MV-4-11 (cell line): ENCODE measurements at regions not wholly inside any gene's neighbourhood (a gene's known extent, or its start where the extent isn't known, plus 50 kb on each side); places are given as distances from the start of the nearest gene placed in this dataset.
"Not testable (repeated sequence)": the region's sequence is repeated elsewhere in the genome, so short reads cannot be mapped to it uniquely, and the experiment has no call there.

ENCODE experiments used
- DNase-seq: peaks from one replicate; lab custom pipeline; 2025; lab: John Stamatoyannopoulos, UW

DNA sequence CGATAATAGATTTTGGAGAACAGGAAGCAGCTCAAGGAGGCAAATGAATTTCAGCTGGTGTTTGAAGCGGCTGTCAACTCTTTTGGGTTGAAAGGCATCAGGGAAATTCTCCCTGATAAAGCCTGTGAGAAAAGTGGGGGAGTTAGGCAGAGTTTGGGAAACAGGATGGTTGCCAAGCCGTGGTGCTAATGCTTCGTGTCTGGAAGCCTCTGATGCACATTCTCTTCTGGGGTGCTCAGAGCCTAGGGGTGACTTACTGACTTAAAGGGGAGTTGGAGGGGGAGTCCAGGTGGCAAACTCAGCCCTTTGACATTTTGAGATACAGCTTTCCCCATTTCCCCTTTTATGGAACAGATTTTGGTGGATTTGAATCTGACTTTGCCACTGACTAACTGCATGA, 202.5 kb upstream of the CLINT1 start:
- no peak for DNase-seq

GRCh38 chr5:158060212-158060611, 201.3 kb upstream of the CLINT1 start:
- DNase-seq, result no peak

DNA sequence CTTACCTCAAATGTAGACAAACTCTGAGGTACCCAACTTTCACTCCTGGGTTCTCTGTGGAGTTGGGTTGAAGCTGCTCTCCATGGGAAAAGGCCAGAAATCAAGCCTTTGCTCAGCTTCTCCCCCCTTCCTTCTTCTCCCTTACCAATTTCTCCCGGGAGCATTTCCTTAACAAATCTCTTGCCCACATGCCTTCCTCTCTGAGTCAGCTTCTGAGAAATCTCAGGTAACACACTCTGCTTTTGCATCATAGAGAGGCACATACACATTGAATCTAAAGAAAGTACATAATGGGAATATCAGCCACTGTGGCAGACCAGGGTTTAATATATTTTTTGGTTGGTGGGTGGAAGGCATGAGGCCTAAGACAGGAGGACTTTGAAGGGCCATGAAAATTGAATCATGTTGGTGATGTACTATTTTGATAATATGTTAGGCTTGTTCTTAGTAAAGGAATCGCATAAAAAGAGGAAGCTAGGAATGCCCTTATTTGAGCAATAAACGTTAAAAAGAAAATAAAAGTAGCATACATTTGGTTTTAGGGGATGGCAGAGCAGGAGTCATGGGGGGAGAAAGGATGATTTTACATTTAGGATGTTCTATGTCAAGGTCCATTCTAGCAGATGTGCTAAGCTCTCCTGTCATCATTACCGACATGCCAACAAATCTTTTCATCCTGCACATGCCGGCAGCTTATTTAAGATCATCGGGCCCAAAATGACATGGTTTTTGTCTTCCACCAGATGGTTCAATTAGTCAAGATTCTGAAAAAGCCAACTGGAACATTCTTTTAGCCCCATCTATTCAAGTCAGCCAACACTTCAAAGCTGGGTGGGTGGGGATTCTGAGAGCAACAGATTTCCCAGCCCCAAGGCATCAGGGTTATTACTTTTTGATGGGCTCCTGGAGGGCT, 199.5 kb upstream of the CLINT1 start:
- DNase-seq, result no peak

DNA sequence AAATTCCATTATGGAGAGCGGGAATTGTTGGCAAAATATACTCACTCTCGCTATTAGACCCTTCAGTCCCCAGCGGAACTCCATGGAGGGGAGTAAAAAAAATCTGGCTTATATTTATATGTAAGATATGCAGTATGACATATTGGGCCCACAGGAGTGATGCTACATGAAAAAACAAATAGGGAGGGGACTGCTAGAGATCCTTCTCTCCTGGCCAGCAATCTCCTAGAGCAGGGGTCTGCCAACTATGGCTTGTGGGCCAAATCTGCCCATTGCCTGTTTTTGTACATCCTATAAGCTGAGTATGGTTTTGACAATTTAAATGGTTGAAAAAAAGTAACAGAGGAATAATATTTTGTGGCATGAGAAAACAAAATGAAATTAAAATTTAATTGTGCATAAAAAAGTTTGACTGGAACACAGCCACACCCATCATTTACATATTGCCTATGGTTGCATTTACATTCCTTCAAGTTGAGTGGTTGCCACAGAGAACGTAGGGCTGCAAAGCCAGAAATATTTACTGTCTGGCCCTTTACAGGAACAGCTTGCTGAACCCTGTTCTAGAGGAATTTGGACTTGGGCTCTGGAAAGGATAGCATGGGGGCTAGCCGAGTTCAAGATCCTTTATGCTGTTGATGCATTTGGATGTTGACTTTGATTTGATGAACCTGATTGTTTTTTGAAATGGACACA, 197.3 kb upstream of the CLINT1 start:
- no peak for DNase-seq

- DNase-seq, result no peak
Measured at GRCh38 chr5:158055111-158055501, 196.2 kb upstream of the CLINT1 start.

- DNase-seq, result no peak
Measured at GRCh38 chr5:158054223-158055110, 195.5 kb upstream of the CLINT1 start.

GRCh38 chr5:158051036-158051435, 192.1 kb upstream of the CLINT1 start:
- no peak for DNase-seq

- DNase-seq, result no peak
Measured at GRCh38 chr5:158050421-158050820, 191.5 kb upstream of the CLINT1 start.

- no peak for DNase-seq
Measured at GRCh38 chr5:158049459-158049858, 190.5 kb upstream of the CLINT1 start.

DNA sequence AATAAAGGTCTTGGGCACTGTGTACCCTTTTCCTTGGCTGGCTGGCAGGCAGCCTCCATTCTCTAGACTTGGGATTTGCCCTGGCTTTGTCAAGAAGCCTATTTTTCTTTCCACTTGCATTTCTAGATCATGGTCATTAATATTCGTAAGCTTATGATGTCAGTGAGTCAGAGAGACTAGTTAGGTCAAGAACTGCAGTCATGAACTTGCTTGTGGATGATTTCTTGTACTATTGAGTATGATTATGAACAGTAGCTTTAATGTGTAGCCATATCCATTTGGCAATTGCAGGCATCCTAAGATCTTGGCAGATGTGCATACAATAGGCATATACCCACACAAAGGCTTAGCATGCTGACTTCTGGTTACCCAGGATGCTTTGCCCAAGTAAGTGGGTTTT, 186.8 kb upstream of the CLINT1 start:
- no peak for DNase-seq

GRCh38 chr5:158039911-158040347, 181.0 kb upstream of the CLINT1 start:
- no peak for DNase-seq

- no peak for DNase-seq
Measured at GRCh38 chr5:158039441-158039840, 180.5 kb upstream of the CLINT1 start.

DNA sequence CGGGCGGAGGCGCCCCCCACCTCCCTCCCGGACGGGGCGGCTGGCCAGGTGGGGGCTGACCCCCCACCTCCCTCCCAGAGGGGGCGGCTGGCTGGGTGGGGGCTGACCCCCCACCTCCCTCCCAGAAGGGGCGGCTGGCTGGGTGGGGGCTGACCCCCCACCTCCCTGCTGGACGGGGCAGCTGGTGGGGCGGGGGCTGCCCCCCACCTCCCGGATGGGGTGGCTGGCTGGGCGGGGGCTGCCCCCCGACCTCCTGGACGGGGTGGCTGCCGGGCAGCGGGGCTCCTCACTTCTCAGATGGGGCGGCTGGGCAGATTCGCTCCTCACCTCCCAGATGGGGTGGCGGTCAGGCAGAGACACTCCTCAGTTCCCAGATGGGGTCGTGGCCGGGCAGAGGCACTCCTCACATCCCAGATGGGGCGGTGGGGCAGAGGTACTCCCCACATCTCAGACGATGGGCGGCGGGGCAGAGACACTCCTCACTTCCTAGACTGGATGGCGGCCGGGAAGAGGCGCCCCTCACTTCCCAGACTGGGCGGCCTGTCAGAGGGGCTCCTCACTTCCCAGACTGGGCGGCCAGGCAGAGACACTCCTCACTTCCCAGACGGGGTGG, 178.1 kb upstream of the CLINT1 start:
- DNase-seq, result not testable (repeated sequence)

- not testable (repeated sequence) for DNase-seq
Measured at GRCh38 chr5:158034586-158034985, 175.6 kb upstream of the CLINT1 start.

DNA sequence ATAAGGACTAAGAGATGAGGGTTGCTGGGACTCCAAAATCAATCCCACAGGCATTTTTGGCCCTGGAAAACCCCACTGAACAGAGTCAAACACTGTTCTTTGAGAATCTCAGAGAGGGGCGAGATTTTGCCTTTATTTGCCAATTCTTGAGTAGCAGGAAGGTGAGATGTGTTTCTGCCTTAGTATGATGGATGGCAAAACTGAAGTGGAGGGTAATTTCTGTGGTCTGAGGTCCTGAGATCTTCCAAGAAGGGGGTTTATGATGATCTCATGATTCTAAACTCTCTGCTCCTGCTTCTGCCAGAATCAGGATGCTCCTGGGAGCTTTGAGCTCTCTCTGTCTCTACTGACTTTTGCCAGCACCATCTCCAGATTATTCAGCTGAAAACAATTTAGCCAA, 174.8 kb upstream of the CLINT1 start:
- DNase-seq, result no peak

DNA sequence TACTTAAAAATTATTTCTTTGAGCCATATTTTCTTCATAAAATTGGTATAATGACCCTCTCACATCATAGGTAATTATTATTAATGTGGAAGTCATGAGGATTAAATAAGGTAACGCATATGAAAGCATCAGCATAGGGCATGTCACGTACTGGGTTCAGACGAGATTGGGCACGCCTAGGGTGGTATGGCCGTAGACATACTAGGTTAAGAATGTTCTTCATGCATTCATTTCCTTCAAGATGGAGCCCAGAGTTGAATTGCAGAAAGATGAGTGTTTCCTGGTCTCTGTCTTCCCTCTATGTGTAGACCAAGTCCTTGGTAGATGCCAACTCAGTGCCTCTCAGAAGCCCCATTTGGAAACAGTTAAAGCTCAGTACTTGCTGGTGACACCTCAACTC, 174.1 kb upstream of the CLINT1 start:
- DNase-seq, result no peak

DNA sequence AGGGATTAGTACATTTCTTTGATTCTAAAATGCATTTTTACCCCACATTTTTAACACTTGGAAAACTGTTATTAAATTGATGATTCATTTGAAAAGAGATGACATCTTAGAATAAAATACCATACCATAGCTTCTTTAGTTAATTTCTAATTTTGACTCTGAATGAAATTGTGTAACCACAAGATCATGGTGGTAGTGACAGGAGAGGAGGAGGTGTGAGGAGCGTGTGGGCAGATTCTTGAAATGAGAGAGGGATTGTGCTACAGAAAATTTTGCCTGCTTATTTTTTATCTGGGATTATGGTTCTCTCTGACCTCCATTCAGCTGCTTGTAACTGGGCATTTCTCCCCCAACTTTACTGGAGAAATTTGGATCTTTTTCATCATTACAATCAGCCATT, 173.3 kb upstream of the CLINT1 start:
- no peak for DNase-seq

DNA sequence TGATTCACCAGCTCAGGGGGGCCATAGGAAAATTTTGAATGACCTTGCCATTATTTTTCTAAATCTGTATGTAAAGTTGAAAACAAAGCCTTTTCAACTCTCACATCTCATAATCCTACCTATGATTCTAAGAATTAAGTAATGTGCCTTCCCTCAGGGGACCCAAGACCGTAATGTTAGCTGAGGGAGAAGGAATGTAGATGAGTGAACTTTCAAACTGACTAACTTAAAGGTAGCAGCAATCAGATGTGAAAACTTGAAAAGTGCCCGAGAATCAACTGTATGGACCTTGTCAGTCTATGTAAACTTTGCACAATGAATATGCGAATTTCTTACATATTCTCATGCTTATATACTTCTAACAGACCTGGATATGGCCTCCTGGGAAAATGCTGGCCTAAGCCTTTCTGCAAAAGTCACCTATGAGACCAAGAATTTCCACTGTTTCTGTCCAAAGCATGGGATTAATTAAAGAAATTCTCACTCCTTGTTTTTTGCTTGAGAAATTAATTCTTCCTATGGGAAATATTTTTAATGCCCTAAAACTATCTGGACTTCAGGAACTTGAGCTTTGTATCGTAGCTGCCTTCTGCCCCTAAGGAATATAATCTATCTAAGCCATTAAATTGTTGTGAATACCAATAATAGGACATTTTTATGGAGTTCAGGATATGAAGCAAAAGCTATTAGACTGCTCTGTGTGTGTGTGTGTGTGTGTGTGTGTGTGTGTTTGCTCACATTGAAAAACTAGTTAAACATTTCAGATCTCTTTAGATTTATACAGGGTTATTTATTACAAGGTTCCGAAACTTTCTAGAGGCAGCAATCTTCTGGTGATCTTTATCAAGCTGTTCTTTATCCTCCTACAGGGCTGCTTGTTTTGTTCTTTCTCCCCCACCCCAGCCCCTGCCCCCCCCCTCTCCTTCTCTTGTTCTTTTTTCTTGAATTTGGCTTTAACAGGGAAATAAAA, 169.1 kb upstream of the CLINT1 start:
- DNase-seq, result no peak

DNA sequence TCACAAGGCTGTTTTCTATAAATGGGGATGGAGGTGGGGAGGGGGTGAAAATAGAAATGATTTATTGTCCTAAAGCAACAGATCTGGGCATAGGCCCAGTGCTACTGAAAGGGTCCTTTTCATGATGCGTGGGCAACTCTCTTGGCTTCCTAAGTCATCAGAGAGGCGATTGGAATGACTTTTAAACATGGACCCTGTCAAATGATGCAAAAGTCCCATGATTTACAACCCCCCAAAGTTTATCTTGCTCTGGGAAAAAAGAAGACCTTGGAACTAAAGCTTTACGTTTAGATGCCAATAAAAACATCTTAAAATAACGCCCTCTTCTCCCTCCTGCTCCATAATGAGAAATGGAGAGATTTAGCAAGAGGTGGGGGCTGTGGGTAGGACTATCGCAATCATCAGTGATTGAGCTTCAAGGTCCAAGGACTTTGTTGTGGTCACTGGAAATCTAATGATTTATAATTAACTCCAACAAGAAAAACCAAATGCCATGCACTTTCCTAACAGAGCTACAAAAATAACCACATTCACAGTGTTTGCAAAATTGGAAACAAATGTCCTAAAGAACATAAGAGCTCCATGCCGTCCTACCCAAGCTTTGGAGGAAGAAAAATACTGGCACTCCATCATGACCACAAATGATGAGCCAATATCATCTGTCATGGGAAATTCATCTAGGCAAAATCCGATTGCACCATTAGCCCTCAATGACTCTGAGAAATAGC, 167.5 kb upstream of the CLINT1 start:
- DNase-seq, result no peak

GRCh38 chr5:158023266-158023665, 164.3 kb upstream of the CLINT1 start:
- DNase-seq, result no peak
